ENCODE measurements at regions not wholly inside any gene's neighbourhood (a gene's known extent, or its start where the extent isn't known, plus 50 kb on each side); places are given as distances from the start of the nearest gene placed in this dataset.
"Not testable (repeated sequence)": the region's sequence is repeated elsewhere in the genome, so short reads cannot be mapped to it uniquely, and the experiment has no call there.

GRCh38 chr11:25159341-25159740, 662.5 kb downstream of the LUZP2 start:
- DNase-seq = no peak

DNA sequence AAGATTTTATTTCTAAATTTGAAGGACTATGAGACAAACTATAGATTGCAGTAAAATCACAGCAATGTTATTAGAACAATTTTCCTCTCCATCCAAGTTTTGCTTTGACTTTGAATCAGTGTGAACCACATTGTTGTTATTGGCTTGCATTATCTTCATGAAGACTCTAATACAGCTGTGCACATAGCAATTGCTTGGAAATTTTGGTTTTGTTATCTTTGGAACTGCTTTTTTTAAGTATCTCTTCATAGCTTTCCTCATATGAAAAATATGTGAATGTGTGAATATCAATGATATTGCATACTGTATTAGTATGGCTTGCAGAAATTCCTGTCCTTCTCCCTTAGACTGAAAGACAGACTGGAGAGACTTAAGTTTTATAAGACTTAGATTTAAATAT, 666.6 kb downstream of the LUZP2 start:
- no peak for DNase-seq

DNA sequence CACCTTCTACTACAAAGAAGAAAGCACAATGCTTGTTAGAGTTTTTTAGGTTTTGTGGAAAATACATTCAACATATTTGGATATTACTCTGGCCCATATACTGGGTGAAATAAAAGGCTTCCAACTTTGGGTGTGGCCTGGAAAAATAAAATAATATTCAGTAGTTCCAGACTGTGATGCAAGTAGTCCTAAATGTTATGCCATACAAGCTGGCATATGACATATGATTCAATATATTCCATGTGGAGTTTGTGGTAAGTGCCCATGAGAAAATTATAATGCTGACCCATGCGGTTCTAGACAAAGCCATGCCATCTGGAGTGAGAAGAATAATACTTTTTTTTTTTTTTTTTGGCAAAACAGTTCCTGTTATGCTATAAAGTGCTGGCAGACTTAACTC, 683.3 kb downstream of the LUZP2 start:
- DNase-seq = no peak

DNA sequence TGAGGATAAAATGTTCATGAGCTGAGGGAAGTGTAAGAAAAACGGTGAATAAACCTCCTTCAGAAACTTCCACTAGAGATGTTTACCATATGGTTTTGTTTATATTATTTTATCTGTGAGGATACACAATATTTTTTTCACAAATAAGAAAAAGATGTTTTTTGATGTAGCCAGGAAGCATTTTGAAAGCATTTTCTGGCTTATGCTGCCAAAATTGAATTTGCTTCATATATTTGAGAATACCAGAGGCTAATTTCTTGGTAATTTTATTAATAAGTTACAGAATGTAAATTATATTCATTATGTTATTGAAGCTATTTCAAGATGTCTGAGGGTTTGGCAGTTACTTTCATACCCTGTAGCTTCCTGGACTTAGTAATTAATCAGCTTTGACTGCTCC, 686.6 kb downstream of the LUZP2 start:
- DNase-seq = no peak

GRCh38 chr11:25197515-25197914, 700.7 kb downstream of the LUZP2 start:
- no peak for DNase-seq

- no peak for DNase-seq
These were observed 701.9 kb downstream of the LUZP2 start for GRCh38 chr11:25198704-25199103.

DNA sequence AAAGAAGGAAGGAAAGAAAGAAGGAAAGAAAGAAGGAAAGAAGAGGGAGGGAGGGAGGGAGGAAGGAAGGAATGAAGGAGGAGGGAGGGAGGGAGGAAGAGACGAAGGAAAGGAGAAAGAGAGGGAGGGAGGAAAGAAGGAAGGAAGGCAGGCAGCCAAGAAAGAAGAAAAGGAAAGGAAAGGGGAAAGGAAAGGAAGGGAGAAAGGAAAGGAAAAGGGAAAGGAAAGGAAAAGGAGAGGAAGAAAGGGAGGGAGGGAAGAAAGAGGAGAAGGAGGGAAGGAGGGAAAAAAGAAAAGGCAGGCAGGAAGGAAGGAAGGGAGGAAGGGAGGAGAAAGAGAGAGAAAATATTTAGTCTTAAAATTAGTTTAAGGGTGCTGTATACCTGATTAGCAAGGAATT, 704.1 kb downstream of the LUZP2 start:
- no peak for DNase-seq

- no peak for DNase-seq
These were observed 709.9 kb downstream of the LUZP2 start for GRCh38 chr11:25206762-25207161.

- no peak for DNase-seq
These were observed 714.9 kb downstream of the LUZP2 start for GRCh38 chr11:25211635-25212254.

GRCh38 chr11:25214535-25215176, 717.8 kb downstream of the LUZP2 start:
- no peak for DNase-seq

DNA sequence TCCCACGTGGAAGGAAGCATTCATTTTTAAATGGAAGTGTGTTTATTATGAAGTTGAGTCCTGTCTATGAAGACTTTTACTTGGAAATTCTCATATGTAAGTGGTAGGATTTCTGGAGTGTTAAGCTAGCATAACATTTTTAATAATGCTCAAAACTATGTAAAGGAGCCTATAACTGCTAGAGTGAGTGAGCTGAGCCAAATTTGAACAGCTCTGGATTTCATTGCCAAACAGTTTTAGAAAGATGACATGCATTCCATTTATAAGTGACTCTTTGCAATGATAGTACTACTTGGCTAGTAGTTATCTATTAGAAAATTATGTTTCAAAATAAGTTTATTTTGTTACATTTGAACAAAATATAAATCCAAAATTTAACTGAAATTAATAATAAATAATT, 721.2 kb downstream of the LUZP2 start:
- DNase-seq = no peak

GRCh38 chr11:25225078-25225477, 728.2 kb downstream of the LUZP2 start:
- no peak for DNase-seq

DNA sequence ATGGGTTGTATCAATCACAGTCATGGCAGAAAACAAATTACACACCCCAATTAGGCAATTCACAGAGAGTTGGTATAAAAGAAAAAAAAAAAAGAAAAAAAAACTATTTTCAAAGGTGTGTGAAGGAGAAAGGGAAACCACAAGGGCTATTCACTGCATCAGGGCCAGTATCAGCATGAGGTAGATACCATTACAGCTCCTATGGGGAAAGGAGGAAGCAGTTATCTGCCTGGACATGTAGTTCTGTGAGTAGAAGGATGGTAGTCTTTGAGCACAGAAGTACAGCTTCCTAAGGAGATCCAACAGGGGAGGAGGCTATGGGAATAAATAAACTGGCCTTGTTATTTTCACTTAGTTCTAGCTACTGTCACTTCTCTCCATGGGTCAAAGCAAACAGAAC, 746.1 kb downstream of the LUZP2 start:
- peak; percentile 12 for DNase-seq

GRCh38 chr11:25244126-25244525, 747.3 kb downstream of the LUZP2 start:
- DNase-seq = no peak

- DNase-seq = no peak
These were observed 750.5 kb downstream of the LUZP2 start for GRCh38 chr11:25247336-25247735.

DNA sequence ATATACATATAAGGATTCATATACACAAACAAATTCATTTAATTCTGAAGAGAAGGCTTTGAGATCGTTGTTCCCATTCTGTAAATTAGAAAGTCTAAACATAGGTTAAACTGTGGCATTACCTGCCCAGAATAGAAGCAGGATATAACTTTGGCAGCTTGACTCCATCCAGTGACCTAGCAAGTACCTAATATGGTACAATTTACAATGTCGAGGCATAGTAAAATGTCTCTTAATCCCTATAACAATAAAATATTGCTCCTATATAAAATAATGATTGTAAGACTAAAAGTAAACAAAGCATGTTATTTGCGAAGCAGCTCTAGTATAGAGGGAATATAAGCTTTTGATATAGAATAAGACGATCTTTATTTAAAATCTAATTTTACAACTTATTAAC, 756.0 kb downstream of the LUZP2 start:
- DNase-seq = no peak

- not testable (repeated sequence) for DNase-seq
These were observed 767.0 kb downstream of the LUZP2 start for GRCh38 chr11:25263861-25264260.

GRCh38 chr11:25271301-25271700, 774.4 kb downstream of the LUZP2 start:
- no peak for DNase-seq

DNA sequence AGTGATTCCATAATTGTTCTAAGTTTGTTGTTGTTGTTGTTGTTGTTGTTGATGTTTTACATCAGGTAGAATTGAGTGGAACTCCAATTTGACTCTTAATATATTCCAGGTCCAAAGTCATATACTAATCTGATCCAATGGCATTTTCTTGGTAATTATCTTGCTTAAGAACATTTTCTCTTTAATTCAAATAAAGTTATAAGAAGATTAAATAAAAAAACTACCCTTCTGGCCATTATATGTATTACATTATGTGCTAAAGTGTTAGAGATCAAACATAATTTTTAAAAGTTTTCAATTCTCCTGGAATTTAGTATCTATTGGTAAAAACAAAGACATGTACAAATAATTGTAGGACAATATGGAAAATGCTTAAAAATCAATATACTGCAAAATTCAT, 775.4 kb downstream of the LUZP2 start:
- no peak for DNase-seq

DNA sequence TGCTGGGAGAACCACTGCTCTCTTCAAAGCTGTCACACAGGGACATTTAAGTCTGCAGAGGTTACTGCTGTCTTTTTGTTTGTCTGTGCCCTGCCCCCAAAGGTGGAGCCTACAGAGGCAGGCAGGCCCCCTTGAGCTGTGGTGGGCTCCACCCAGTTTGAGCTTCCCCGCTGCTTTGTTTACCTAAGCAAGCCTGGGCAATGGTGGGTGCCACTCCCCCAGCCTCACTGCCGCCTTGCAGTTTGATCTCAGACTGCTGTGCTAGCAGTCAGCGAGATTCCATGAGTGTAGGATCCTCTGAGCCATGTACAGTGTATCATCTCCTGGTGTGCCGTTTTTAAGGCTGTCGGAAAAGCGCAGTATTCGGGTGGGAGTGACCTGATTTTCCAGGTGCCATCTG, 784.0 kb downstream of the LUZP2 start:
- not testable (repeated sequence) for DNase-seq

DNA sequence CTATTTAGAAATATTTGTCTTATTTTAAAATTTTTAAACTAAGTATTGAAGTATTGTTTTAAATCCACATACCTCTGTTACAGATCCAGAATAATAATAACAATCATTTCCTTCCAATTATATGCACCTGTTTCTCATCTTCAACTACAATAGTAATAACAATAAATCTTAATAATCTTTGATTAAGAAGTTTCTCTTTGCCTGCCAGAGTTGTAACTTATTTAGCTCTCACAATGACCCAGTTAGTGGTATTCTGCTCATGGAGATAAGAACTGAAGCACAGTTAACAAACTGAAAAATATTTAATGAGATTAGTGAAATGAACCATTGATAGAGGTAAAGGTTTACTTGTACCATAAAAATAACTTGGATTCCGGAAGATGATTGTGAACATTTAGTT, 796.3 kb downstream of the LUZP2 start:
- no peak for DNase-seq

- no peak for DNase-seq
These were observed 801.6 kb downstream of the LUZP2 start for GRCh38 chr11:25298450-25298849.

GRCh38 chr11:25309818-25310217, 813.0 kb downstream of the LUZP2 start:
- no peak for DNase-seq

GRCh38 chr11:25317216-25317615, 820.4 kb downstream of the LUZP2 start:
- DNase-seq = no peak

DNA sequence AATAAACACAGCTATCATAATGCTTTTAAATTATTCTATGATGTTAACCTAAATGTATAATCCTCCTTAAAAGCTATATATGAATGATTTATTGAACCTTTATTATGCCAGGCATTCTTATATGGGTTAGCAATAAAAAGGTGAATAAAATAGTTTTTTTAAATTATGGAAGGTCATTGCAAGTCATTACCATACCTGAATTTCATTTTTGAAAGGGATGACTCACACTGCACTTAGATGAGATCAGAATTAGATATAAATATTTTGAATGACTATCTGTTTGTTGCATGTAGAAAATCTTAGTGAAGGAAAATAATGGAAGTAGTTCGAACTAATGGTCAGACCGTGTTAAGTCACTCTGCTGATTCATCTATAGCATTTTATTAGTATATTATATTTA, 822.3 kb downstream of the LUZP2 start:
- DNase-seq = no peak
